ENCODE measurements at regions not wholly inside any gene's neighbourhood (a gene's known extent, or its start where the extent isn't known, plus 50 kb on each side); places are given as distances from the start of the nearest gene placed in this dataset.

- TF ChIP-seq EZH2 (IDR thresholded peaks at IDR 0.05) (no peak), POLR2AphosphoS5 (IDR thresholded peaks at IDR 0.05; ENCODE audit: borderline replicate concordance, low read depth, low read length) (no peak)
These were observed 571.0 kb upstream of the EEF2KMT start for GRCh38 chr16:5668553-5668952.

All from SK-N-MC (cell line).